Esophagus (tissue), 2 donors: ENCODE measurements at regions not wholly inside any gene's neighbourhood (a gene's known extent, or its start where the extent isn't known, plus 50 kb on each side); places are given as distances from the start of the nearest gene placed in this dataset.

ENCODE experiments used
- H3K27ac ChIP-seq, 2 donors: one replicate each; pipeline ENCODE4 v1.5.1; 2013; ENCODE audit warnings: low read depth in 2 of 2, mild to moderate bottlenecking in 2 of 2, inconsistent platforms in 1 of 2, low read length in 1 of 2, moderate library complexity in 1 of 2
- H3K27me3 ChIP-seq, 2 donors: one replicate each; pipeline ENCODE4 v1.6.1; 2013; ENCODE audit warnings: low read length in 2 of 2, control low read depth in 1 of 2, mild to moderate bottlenecking in 1 of 2; ENCODE audit not compliant: insufficient read depth in 2 of 2, control insufficient read depth in 1 of 2
- H3K36me3 ChIP-seq, 2 donors: one replicate each; pipeline ENCODE4 v1.6.1; 2013; ENCODE audit warnings: low read length in 1 of 2; ENCODE audit not compliant: control insufficient read depth in 2 of 2, insufficient read depth in 2 of 2
- H3K4me1 ChIP-seq, 2 donors: one replicate each; pipeline ENCODE4 v1.6.1; 2013; ENCODE audit warnings: low read length in 1 of 2; ENCODE audit not compliant: control insufficient read depth in 2 of 2, insufficient read depth in 2 of 2
- H3K4me3 ChIP-seq, 2 donors: one replicate each; pipeline ENCODE4 v1.5.1; 2013; ENCODE audit warnings: low read length in 2 of 2, mild to moderate bottlenecking in 2 of 2, low read depth in 1 of 2, moderate library complexity in 1 of 2
- H3K9me3 ChIP-seq, 2 donors: one replicate each; pipeline ENCODE4 v1.6.1; 2013; ENCODE audit warnings: mild to moderate bottlenecking in 2 of 2, low read depth in 1 of 2, low read length in 1 of 2, moderate library complexity in 1 of 2; ENCODE audit not compliant: control insufficient read depth in 2 of 2, insufficient read depth in 1 of 2
- WGBS, 2 donors: extraction: QIAGEN DNeasy Blood & Tissue Kit; methylation state at CpG; one replicate each; pipeline ENCODE4 v1.1.7; 2013; 5-methylcytosine and 5-hydroxymethylcytosine counted together
- donor health status: healthy with polysubstance abuse.
- donor health status: Bipolar disorder and iron deficiency.

GRCh38 chr9:95645992-95646391, 129.2 kb upstream of the PTCH1 start:
- Histone ChIP-seq H3K27ac (no peak overlapping the region), H3K27me3 (no peaks in the 10 kb centered on the region), H3K9me3 (peaks cover 0 to 2% of the 10 kb centered on the region in 2 donors), H3K4me1 (no peaks in the 10 kb centered on the region), H3K4me3 (no peak overlapping the region), H3K36me3 (no peaks in the 10 kb centered on the region)

DNA sequence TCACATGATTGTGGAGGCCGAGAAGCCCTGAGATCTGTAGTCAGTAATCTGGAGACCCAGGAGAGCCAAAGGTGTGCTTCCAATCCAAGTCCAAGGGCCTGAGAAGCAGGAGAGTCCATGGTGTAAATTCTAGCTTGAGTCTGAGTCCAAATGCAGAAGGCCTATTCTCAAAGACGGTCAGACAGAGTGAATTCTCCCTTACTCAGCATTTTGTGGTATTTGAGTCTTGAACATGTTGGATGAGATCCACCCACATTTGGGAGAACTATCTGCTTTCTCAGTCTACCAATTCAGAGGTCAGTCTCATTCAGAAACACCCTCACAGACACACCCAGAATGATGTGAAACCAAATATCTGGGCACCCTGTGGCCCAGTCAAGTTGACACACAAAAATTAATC, 128.8 kb upstream of the PTCH1 start:
- Histone ChIP-seq H3K27me3 (no peaks in the 10 kb centered on the region), H3K36me3 (no peaks in the 10 kb centered on the region)
- 88 to 89% methylated on average over 2 of the region's 2 CpGs for WGBS, 2 donors

DNA sequence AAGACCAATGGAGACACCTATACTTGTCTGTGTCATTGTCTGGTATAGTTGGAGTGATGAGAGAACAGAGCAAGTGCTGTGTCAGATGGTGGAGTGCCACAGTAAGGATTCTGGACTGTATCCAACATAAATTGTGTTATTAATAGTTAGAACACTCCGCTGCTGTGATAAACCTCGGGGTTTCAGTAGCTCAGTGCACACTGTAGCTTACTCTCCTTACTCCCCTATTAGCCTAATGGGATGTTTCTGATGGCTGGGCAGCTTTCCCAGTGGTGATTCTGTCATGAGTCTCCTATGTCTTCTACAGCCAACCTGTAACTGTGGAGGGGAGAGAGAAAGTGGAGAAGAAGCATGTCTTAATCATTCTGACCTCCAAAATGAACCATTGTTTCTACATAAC, 127.6 kb upstream of the PTCH1 start:
- H3K4me1 ChIP-seq = no peaks in the 10 kb centered on the region
- peaks cover 0 to 2% of the 10 kb centered on the region in 2 donors for H3K9me3 ChIP-seq
- no peak overlapping the region for H3K4me3 ChIP-seq
- H3K27ac ChIP-seq = no peak overlapping the region
- 53 to 55% methylated on average over 2 of the region's 2 CpGs for WGBS, 2 donors
- H3K27me3 ChIP-seq = no peaks in the 10 kb centered on the region
- H3K36me3 ChIP-seq = no peaks in the 10 kb centered on the region

More for the DNA sequence above, 128.8 kb upstream of the PTCH1 start:
- H3K27ac ChIP-seq = no peak overlapping the region
- no peak overlapping the region for H3K4me3 ChIP-seq
- H3K4me1 ChIP-seq = no peaks in the 10 kb centered on the region
- peaks cover 0 to 2% of the 10 kb centered on the region in 2 donors for H3K9me3 ChIP-seq

DNA sequence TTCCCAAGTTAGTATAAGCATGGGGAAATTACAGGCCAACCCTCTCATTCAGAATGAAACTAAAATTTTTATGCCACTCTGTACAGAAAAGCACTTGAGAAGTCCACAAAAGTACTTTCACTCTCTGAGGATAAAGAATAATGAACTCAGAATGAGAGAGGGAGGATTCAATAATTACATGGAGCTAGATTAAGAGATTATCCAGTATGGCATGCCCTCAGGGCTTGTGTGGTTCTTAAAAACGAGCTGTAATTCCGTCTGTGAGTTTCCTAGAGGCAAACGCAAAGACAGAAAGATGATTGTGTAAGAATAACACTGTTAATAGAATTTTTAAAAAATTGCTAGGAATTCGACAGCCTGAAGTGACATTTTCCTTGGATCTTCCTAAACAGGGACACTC, 126.8 kb upstream of the PTCH1 start:
- WGBS, 2 donors = 59 to 61% methylated on average over 4 of the region's 4 CpGs
- peaks cover 0 to 2% of the 10 kb centered on the region in 2 donors for H3K9me3 ChIP-seq
- H3K4me3 ChIP-seq = no peak overlapping the region
- no peak overlapping the region for H3K27ac ChIP-seq
- no peaks in the 10 kb centered on the region for H3K36me3 ChIP-seq
- no peaks in the 10 kb centered on the region for H3K4me1 ChIP-seq
- no peaks in the 10 kb centered on the region for H3K27me3 ChIP-seq

DNA sequence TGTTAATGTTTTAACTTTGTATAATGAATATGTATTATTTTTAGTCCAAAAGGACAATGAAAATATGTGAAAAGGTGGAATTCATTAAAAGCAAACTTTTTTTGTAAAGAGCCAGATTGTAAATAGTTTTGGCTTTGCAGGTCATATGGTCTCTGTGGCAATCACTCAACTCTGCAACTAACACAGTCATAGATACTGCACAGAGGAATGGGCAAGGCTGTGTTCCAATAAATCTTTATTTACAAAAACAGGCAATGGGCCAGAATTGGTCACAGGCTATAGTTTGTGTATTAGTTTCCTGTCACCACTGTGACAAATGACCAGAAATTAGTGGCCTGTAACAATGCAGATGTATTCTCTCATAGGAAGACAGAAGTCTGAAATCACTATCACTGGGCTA, 125.4 kb upstream of the PTCH1 start:
- Histone ChIP-seq H3K27ac (no peak overlapping the region), H3K9me3 (peaks cover 0 to 2% of the 10 kb centered on the region in 2 donors), H3K4me1 (no peaks in the 10 kb centered on the region), H3K27me3 (no peaks in the 10 kb centered on the region), H3K36me3 (no peaks in the 10 kb centered on the region), H3K4me3 (no peak overlapping the region)

DNA sequence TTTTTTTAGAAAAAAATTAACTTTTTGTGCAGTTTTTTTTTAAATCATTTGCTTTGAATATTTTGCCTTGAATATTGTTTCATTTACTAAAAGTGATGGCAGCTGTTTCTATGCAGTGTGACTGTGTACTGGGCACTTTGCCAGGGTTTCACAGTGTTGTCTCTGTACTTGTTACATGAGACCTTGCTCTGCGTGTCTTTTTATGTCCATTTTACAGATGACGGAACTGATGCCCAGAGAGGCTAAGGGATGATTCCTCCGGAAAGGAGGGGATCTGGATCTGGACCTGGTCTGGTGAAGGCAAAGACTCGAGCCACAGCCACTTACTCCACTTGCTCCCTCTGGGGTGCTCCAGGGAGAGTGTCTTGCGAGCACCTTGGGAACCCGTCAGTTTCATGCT, 124.8 kb upstream of the PTCH1 start:
- no peaks in the 10 kb centered on the region for H3K36me3 ChIP-seq
- no peak overlapping the region for H3K4me3 ChIP-seq
- no peak overlapping the region for H3K27ac ChIP-seq
- H3K27me3 ChIP-seq = no peaks in the 10 kb centered on the region
- H3K4me1 ChIP-seq = no peaks in the 10 kb centered on the region
- H3K9me3 ChIP-seq = peaks cover 0 to 2% of the 10 kb centered on the region in 2 donors
- WGBS, 2 donors = 80 to 88% methylated on average over 6 of the region's 6 CpGs

DNA sequence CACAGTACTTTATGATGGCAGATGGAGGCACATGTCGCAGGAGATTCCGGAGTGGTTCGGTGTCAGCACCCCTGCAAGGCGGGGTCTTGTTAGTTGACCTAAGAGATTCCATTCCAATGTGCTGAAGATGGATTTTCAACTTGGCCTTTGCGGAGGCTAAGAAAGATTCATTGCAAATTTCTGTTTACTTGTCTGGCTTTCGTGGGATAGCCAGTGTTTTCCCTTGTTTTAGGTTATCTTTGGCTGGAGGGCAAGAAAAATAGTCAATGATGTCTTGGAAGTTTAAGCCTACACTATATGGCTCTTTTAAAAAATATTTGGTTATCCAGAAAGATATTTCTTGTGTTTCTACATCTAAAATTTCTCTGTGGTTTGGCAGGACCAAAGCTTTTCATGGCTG, 123.6 kb upstream of the PTCH1 start:
- no peak overlapping the region for H3K27ac ChIP-seq
- H3K4me3 ChIP-seq = no peak overlapping the region
- no peaks in the 10 kb centered on the region for H3K36me3 ChIP-seq
- 83 to 86% methylated on average over 6 of the region's 6 CpGs for WGBS, 2 donors
- H3K27me3 ChIP-seq = no peaks in the 10 kb centered on the region
- H3K9me3 ChIP-seq = peaks cover 0 to 2% of the 10 kb centered on the region in 2 donors
- no peaks in the 10 kb centered on the region for H3K4me1 ChIP-seq

DNA sequence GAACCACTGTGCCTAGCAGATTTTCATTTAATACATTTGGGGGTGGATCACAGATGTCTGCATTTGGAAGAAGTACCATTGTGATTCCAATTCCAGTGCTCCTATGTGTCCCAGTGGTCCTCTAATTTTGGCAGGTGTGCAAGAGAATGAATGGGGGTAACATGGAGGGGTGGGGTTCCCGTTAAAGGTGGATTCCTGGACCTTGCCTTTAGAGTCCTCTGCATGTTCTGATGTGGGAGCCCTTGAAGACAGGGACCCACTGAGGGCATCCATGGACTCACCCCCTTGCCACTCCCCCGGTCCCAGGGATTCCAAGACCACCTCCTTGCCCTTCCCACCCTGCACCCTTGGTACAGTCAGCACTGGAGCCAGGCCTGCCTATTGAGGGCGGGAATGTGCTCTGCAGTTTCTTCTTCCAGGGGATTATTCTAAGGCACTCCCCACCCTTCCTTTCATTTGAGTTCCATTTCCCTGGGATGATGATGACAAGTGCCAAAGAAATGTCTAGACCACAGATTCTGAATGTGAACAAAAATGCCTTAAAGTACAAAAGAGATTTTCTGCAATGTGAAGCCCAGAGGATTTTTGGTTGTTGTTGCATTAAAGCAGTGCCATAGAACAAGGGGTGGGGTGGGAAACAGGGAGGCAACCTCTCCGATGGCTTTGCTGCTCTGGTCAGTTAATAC, 119.4 kb upstream of the PTCH1 start:
- Histone ChIP-seq H3K36me3 (no peaks in the 10 kb centered on the region), H3K4me1 (no peaks in the 10 kb centered on the region), H3K27ac (no peak overlapping the region), H3K27me3 (peaks cover 0 to 4% of the 10 kb centered on the region in 2 donors), H3K4me3 (no peak overlapping the region), H3K9me3 (no peaks in the 10 kb centered on the region)
- WGBS, 2 donors = 85 to 87% methylated on average over 4 of the region's 4 CpGs

DNA sequence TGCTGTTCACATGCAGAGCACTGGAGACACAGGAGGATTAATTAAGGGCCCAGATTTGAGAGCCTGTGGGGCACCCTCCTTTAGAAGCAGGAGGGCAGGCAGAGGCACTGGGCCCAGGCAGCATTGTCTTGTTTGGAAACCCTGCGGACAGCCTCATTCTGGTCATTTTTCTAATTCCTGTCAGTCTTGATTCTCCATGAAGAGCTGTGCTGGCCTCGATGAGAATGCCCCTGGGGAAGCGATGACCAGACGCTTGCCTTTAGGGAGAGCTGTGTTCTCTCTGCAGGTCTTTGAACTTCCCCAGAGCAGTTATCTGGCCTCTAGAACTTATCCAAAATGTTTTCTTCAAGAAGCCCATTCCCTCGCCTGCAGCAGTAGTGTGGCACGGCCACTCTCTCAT, 117.8 kb upstream of the PTCH1 start:
- H3K27me3 ChIP-seq = peaks cover 0 to 4% of the 10 kb centered on the region in 2 donors
- H3K9me3 ChIP-seq = no peaks in the 10 kb centered on the region
- no peak overlapping the region for H3K4me3 ChIP-seq
- H3K36me3 ChIP-seq = no peaks in the 10 kb centered on the region
- no peaks in the 10 kb centered on the region for H3K4me1 ChIP-seq
- 81 to 85% methylated on average over 6 of the region's 6 CpGs for WGBS, 2 donors
- H3K27ac ChIP-seq = no peak overlapping the region

DNA sequence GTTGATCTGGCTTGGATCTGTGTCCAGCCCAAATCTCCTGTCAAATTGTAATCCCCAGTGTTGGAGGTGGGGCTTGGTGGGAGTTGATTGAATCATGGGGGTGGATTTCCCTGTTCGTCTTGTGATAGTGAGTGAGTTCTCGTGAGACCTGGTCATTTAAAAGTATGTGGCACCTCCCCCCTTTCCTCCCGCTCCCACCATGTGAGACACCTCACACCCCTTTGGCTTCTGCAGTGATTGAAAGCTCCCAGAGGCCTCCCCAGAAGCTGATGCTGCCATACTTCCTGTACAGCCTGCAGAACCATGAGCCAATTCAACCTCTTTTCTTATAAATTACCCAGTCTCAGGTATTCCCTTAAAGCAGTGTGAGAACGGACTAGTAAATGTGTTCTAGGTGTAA, 117.3 kb upstream of the PTCH1 start:
- Histone ChIP-seq H3K27me3 (peaks cover 0 to 4% of the 10 kb centered on the region in 2 donors), H3K27ac (no peak overlapping the region), H3K4me1 (no peaks in the 10 kb centered on the region), H3K4me3 (no peak overlapping the region), H3K9me3 (no peaks in the 10 kb centered on the region), H3K36me3 (no peaks in the 10 kb centered on the region)
- WGBS, 2 donors = 91% methylated on average over 4 of the region's 4 CpGs
